GM18868 (cell line): ENCODE measurements at regions not wholly inside any gene's neighbourhood (a gene's known extent, or its start where the extent isn't known, plus 50 kb on each side); places are given as distances from the start of the nearest gene placed in this dataset.
A peak's percentile ranks its signal among the peaks of the same experiment; 100 is the strongest.
"Not testable (repeated sequence)": the region's sequence is repeated elsewhere in the genome, so short reads cannot be mapped to it uniquely, and the experiment has no call there.

Source experiments
- ATAC-seq: cut with Tn5 transposase; IDR thresholded peaks from one replicate; pipeline ENCODE4 v1.9.1; 2021; ENCODE audit warnings: mild to moderate bottlenecking, moderate library complexity; ENCODE audit not compliant: unreplicated experiment

GRCh38 chr10:59033622-59034021 is 142.8 kb upstream of the PHYHIPL start:
- no peak for ATAC-seq

DNA sequence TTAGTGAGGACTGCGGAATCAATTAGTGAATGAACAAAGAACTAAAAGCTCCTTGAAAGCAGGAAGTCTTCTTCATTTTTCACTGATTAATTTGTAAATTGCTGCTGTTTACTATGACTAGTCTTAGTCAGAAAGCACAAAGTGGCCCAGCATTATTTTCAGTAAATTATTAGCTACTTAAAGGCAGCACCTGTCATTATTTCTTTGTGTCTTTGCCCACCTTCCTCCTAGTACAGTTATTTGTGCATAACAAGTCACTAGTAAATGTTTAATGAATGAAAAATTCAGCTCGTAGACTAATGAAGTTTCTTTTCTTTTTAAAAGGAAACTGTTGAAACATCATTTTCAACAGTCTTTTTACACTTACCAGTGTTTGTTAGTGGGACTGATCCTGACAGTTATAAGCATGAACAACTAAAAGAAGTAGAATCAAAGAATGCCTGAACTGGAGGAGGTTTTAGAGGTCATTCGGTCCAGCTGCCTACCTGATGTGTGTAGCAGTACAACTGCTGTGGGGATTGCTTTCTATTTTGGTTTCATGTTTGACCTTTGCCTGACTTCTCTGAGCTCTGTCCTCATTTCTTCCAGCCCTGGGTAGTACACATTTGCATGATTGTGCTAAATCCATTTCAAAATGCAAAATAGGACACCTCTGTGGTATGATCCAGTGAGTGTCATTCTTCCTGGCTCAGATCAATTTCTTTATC is 140.0 kb upstream of the PHYHIPL start:
- peak; percentile 76 for ATAC-seq

GRCh38 chr10:59037018-59037389 is 139.4 kb upstream of the PHYHIPL start:
- ATAC-seq, result no peak

GRCh38 chr10:59037506-59037905 is 138.9 kb upstream of the PHYHIPL start:
- no peak for ATAC-seq

DNA sequence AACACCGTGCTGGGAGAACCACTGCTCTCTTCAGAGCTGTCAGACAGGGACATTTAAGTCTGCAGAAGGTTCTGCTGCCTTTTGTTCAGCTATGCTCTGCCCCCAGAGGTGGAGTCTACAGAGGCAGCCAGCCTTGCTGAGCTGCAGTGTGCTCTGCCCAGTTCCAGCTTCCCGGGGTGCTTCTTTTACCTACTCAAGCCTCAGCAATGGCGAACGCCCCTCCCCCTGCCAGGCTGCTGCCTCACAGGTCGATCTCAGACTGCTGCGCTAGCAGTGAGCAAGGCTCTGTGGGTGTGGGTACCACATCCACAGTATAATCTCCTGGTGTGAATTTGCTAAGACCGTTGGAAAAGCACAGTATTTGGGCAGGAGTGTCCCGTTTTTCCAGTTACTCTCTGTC is 133.1 kb upstream of the PHYHIPL start:
- ATAC-seq, result not testable (repeated sequence)

- no peak for ATAC-seq
Observed at GRCh38 chr10:59047180-59047579, 129.3 kb upstream of the PHYHIPL start.

DNA sequence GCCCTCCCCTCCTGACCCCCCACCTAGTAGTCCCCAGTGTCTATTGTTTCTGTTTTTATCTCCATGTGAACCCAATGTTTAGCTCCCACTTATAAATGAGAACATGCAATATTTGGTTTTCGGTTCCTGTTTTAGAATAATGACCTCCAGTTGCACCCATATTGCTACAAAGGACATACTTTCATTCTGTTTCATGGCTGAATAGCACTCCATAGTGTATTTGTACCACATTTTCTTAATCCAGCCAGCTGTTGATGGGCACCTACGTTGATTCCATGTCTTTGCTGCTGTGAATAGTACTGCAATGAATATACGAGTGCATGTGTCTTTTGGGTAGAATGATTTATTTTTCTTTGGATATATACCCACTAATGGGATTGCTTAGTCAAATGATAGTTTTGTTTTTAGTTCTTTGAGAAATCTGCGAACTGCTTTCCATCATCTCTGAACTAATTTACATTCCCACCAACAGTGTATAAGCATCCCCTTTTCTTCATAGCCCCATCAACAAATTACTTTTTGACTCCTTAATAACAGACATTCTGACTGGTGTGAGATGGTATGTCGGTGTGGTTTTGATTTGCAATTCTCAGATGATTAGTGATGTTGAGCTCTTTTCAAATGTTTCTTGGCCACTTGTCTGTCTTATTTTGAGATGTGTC is 128.4 kb upstream of the PHYHIPL start:
- ATAC-seq, result peak; percentile 94

DNA sequence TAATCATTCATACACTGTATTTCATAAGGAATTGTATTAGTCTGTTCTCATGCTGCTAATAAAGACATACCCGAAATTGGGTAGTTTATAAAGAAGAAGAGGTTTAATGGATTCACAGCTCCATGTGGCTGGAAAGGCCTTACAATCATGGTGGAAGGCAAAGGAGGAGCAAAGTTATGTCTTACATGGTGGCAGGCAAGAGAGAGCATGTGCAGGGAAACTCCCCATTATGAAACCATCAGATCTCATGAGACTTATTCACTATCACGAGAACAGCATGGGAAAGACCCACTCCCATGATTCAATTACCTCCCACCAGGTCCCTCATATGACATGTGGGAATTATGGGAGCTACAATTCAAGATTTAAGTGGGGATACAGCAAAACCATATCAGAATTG is 122.9 kb upstream of the PHYHIPL start:
- ATAC-seq, result not testable (repeated sequence)

- no peak for ATAC-seq
Observed at GRCh38 chr10:59055045-59055444, 121.4 kb upstream of the PHYHIPL start.

DNA sequence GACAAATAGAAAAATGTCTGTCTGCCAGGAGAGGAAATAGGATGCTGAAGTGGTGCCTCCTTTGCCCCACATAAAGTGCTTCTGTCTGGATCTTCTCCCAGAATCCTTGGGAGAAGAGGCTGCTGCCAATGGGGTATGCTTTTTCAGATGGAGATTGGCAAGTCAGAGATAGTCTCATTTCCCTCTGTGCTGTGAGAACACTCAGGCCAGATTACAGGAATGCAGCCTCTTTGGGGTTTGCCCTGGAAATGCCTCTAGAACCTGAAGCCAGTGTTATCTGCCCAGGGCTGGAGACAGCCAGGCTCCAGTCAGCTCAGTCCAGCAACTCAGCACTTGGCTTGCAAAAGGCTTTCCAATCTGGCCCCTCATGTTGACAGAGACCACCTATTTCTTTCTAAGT is 119.1 kb upstream of the PHYHIPL start:
- no peak for ATAC-seq

DNA sequence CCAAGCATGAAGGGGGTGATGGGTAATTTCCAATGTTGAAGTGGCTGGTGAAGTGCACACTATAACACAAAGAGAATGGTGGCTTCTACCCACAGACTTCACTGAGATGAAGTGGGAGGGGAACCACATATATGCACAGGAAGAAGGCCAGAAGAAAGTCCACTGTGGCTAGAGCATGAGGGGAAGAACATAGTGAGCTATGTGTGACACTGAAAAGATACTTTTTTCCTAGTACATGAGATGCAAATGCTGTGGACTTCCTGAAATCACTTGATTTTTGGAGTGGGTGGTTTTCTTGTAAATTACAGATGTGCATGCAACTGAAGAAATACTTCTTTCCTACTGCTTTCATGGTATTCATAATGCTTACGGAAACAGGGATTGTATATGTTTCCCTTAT is 115.6 kb upstream of the PHYHIPL start:
- ATAC-seq, result peak; percentile 87

- no peak for ATAC-seq
Observed at GRCh38 chr10:59063491-59063890, 113.0 kb upstream of the PHYHIPL start.

DNA sequence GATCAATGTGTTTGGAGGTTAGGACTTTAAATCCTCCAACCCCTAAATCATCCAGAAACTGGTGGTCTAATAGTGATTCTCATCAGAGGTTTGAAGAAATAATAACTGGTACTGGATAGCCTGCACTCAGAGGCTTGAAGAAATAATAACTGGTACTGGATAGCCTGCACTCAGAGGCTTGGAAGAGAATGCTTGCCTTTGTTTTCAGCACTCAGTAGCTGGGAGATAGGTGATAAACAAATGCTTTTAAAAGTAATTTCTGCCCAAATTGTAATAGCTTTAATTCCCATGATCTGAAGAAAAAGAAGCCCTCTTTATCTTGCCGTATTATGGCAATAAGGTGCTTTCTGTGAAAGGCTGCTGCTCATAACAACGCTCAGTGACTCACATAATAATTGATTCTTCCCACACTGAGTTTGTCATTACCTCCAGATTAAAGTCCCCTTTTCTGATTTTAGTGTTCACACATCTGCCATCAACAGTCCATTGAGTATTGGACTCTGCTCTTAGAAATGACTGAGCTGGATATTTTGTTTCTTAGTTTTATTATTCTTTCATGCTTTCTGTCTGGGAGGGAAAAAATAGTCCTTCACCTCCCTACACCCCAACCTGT is 112.3 kb upstream of the PHYHIPL start:
- ATAC-seq, result no peak

- no peak for ATAC-seq
Observed at GRCh38 chr10:59064759-59065539, 111.5 kb upstream of the PHYHIPL start.

GRCh38 chr10:59068581-59069191 is 107.8 kb upstream of the PHYHIPL start:
- no peak for ATAC-seq

DNA sequence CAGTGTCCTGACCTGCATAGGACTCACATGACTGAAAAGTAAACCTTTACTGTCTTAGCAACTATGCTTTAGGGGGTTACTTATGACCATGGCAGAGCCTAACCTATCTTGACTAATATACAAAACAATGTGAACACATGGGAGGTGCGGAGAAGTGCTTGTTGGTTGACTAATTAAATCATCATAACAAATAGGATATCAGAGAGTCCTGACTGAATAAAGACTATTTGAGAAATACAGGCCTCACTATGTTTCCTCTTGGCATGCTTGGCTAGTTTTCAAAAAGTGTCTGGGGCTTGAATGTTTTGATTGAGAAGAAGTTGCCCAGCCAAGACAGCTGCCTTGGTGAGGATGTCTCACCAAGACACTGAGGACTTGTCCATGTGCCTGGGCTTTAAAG is 104.4 kb upstream of the PHYHIPL start:
- ATAC-seq, result no peak

DNA sequence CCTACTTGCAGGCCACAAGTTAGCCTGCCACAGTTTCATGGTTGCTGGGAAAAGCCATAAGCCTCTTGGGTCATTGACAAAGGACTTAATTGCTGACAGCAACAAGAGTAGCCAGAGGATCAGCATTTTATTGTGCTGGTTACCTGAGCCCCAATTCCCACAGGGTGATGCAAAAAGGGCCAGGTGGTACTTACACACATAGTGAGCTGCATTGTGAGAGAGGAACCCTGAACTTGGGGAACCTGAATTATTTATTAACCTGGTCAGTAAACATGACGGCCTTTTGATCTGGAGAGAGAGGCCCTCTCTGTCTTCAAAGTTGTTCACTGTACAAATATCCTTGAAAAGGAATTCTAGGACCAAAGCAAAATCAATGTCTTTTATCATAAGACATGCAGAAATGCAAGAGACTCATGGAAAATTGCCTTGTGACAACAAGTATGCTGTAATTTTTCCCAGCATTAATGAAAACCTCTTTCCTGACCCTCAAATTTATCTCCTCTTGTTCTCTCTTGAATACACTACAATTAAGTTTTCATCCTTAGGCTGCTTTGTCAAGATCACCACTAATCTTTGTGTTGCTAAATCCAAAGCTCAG is 102.9 kb upstream of the PHYHIPL start:
- no peak for ATAC-seq

GRCh38 chr10:59075576-59075975 is 100.9 kb upstream of the PHYHIPL start:
- ATAC-seq, result no peak

DNA sequence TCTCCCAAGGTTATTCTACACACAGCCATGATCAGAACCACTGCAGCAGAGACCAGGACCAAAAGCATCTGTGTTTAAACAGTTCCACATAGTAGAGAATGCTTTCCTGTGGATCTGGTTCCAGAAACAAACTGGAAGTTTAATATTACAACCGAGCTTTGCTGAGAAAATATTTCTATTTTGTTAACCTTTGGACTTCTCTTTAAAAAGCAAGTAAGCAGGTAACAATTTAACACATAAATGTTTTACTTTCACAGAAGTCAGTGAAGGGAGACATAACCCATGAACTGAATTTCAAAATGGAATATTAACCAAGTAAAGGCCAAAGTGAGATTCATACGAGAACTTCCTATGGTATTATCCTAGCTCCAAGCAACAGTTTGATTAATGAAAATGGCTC is 98.6 kb upstream of the PHYHIPL start:
- no peak for ATAC-seq

- no peak for ATAC-seq
Observed at GRCh38 chr10:59078978-59079377, 97.5 kb upstream of the PHYHIPL start.
